22Rv1 (cell line): ENCODE measurements at regions not wholly inside any gene's neighbourhood (a gene's known extent, or its start where the extent isn't known, plus 50 kb on each side); places are given as distances from the start of the nearest gene placed in this dataset.

ENCODE experiments used
- H3K27ac ChIP-seq: fragments of 450-650 bp; 2 replicates; pipeline ENCODE4 v1.5.1; 2017
- CTCF ChIP-seq: fragments of 450-650 bp; IDR thresholded peaks from 2 replicates; pipeline ENCODE4 v1.5.1; 2017; ENCODE audit warnings: mild to moderate bottlenecking
- ZFX ChIP-seq: fragments of 450-650 bp; IDR thresholded peaks from 2 replicates; pipeline ENCODE4 v1.6.1; 2017; ENCODE audit warnings: antibody characterized with exemption, borderline replicate concordance

- no peak overlapping the region for H3K27ac ChIP-seq
- TF ChIP-seq ZFX (no peak), CTCF (no peak)
Measured at GRCh38 chr2:120590841-120591240, 144.8 kb upstream of the GLI2 start.

DNA sequence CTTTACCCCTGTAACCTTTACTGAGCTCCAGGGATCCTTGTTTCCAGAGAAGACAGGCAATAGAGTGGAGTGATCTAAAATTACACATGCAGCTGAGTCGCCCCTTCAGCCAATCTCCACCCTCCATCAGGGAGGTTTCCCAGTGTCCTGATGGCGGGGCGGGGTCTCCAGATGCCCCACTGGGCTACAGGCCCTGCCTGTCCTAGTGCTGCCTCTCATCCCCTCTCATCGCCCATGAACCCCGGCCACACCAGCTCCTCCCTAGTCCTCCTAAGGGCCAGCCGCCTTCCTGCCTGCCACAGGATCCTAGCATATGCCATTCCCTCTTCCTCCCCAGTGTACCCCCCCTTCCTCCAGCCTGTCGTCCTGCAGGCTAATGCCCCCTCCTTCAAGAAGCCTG, 144.1 kb upstream of the GLI2 start:
- no peak overlapping the region for H3K27ac ChIP-seq
- TF ChIP-seq CTCF (no peak), ZFX (no peak)

- no peak for TF ChIP-seq ZFX
- no peak for TF ChIP-seq CTCF
- H3K27ac ChIP-seq: no peak overlapping the region
Measured at GRCh38 chr2:120592084-120592483, 143.6 kb upstream of the GLI2 start.

DNA sequence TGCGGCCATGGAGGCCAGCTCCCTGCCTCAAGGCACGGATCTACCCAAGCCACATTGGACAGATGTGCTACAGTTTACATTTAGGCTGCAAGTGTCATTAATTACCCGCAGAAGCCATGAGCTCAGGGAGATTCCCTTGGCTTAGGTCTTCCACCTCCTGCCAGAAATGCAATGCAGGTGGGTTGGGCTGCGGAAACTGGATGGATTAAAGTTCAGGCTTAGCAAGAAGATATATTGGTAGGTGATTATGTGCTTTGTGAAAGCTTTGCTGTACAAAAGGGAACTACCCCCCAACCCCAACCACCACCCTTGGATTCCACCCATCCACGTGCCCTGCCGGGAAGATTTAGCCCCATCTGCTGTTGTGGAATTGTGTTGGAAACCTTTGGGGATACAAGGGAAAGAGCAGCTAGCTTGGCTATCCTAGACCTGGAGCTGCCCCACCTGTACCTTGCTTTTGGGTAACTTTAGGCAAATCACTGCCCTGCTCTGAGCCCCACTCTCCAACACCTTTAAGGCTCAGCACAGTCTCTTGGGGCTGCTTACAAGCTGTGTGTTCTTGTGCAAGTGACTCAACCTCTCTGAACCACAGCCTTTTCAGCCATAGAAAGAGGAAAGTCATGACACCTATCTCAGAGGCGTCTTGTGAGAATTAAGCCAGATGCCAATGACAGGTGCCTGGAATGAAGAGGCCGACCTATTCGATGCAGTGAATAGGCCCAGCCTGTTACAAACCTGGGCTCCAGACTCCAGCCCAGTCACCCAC, 141.6 kb upstream of the GLI2 start:
- H3K27ac ChIP-seq: no peak overlapping the region
- TF ChIP-seq CTCF (no peak), ZFX (no peak)

DNA sequence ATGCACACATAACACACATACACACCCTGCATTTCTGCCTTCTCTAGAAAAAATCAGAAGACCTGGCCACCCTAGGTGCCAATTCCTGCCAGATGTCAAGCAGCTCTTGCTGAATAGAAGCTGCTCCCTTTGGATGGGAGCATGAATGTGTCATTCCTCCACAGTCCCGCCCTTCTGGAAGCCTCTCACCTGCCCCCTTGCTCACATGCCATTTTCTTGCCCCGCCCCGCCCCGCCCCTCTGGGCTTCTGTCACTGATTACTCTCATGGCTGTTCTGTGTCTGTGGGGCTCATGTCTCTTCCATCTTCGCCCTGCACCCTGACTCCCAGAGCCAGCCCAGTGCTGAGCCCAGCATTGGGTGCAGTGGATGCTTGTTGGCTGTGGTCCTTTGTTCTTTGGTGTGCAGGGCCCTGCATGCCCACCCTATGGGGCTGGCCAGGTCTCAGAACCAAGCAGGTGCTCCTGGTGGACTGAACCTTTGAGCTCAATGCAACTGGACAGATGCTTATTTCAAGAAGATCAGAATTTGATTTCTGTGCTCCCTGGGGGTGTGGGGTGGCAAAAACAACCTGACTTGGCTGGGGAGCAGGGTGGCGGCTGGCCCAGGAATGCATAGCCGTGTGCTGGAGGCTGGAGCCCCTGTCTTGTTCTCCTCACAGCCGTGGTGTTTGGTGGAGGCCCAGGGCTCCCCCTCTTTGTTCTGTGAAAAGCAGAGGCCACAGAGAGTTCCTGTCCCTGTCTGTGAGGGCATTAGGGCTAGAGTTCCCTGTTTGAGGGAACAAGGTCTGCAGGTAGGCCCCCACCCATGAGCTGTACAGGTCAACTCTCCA, 140.6 kb upstream of the GLI2 start:
- TF ChIP-seq ZFX (no peak), CTCF (no peak)
- H3K27ac ChIP-seq: no peak overlapping the region

DNA sequence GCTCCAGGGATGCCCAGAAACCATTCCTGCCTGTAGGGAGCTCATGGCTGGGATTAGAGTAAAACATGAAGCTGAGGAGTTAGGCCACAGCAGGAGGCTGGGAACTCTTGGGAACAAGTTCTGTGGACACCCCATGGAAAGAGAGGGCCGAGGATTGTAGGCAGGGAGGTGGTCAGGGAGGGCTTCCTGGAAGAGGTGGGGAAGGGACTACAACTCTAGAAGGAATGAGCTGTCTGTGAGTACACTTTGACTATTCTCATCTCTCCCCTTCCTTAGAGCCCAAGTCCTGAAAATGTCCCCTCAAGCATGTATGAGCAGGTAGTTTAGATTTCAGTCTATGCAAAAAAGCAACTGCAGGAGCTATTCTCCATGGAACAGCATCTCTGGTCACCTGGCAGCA, 139.9 kb upstream of the GLI2 start:
- TF ChIP-seq CTCF (no peak), ZFX (no peak)
- no peak overlapping the region for H3K27ac ChIP-seq
